HG03196 (cell line): ENCODE measurements at regions not wholly inside any gene's neighbourhood (a gene's known extent, or its start where the extent isn't known, plus 50 kb on each side); places are given as distances from the start of the nearest gene placed in this dataset.

Experiments used
- ATAC-seq: cut with Tn5 transposase; IDR thresholded peaks from one replicate; pipeline ENCODE4 v1.9.1; 2021; ENCODE audit not compliant: unreplicated experiment

DNA sequence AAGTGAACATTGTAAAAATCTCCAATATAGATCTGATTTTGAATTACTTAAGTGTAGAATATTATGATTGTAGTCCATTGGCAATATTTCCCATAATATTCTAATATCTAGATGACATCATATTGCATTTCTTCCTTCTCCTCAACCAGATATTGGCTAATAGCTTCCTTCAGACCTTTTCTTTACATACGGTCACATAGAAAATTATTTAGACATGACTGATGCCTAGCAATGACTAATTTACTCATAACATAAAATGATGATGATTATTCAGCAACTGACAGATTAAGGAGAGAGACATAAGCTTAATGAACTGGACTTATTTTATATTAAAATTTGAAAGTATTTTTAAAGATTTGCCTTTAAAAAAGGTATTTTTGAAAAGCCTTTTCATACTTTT lies 1287.6 kb downstream of the STIM2 start:
- ATAC-seq: no peak

DNA sequence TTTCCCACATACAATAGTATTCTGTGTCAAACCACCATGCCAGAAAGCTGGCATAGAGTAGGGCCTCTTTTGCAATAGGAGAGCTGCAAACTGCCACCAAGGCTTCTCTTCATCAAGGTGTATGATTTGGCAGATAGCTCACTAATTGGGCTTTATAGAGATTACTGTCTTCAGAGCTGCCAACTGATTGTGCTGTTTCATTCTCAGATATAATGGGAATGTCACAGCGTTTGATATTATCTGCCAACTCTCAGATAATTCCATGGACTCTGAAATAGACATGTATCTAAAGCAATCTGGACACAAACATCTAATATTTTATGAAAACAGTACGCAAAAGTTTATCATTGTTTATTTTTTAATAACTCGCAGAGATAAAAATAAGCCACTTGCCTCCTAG lies 1289.1 kb downstream of the STIM2 start:
- ATAC-seq: no peak

DNA sequence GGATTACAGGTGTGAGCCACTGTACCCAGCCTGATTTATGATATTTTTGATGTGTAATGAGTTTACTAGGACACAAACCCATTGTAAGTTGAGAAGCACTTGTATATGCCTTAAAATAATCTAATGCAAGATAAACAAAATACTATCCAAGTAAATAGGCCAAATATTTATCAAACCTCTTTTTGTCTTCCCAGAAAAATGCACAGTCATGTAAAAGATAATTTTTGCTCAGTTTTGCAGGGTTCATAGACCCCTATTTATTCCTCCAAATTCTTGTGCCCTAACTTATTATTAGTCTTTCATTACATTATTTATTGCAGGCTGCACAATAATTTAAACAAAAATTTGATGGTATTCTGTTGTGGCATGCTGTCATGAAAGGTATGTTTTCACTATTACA lies 1290.7 kb downstream of the STIM2 start:
- no peak for ATAC-seq

DNA sequence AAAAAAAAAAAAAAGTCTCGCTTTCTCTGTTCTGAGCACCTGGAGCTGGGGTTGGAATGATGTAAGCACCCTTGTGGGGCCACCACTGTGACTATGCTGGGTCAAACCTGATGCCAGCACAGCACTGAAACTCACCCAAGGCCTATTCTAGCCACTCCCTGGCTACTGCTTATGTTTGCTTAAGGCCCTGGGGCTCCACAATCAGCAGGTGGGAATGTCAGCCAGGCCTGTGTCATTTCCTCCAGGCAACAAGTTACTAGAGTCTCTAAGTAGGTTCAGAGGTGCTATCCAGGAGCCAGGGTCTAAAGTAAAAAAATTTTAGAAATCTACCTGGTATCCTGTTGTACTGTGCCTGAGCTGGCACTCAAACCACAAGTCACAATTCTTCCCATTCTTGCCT lies 1306.8 kb downstream of the STIM2 start:
- ATAC-seq: no peak

GRCh38 chr4:28176942-28177341 lies 1316.3 kb downstream of the STIM2 start:
- no peak for ATAC-seq

GRCh38 chr4:28177641-28178040 lies 1317.0 kb downstream of the STIM2 start:
- ATAC-seq: no peak

DNA sequence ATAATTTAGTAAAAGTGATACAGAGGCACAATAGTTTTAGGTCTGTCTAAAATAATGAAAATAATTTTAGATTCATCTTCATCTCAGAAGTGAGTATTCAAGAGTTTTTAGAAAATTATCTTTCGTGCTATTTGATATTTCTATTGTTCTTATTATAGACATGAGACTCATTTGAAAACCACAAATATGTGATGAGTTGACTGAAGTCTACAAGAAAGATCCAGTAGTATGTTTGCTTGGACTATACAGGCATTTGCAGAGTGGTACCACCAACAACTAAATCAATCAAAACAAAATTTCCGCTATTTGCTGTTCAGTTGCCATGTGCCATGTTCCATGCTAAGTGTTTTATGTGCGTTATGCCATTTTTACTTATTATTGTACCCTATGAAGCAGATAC lies 1318.5 kb downstream of the STIM2 start:
- no peak for ATAC-seq

DNA sequence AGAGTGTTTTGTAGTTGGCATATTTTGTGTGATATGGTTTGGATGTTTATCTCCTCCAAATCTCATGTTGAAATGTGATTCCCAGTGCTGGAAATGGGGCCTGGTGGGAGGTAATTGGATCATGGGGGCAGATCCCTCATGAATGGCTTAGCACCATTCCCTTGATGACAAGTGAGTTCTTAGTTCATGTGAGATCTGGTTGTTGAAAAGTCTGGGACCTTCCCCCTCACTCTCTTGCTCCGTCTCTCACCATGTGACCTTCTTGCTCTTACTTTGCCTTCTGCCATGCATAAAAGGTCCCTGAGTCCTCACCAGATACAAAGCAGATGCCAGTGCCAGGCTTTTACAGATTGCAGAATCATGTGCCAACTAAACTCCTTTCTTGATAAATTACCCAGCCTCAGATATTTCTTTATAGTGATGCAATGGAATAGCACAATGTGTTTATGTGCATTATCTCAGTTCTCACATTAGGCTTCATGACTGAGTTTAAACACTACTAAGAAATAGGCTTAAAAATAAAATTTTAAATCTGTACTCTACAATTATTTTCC lies 1348.8 kb downstream of the STIM2 start:
- no peak for ATAC-seq

- no peak for ATAC-seq
Observed at GRCh38 chr4:28211676-28212470, 1351.2 kb downstream of the STIM2 start.

DNA sequence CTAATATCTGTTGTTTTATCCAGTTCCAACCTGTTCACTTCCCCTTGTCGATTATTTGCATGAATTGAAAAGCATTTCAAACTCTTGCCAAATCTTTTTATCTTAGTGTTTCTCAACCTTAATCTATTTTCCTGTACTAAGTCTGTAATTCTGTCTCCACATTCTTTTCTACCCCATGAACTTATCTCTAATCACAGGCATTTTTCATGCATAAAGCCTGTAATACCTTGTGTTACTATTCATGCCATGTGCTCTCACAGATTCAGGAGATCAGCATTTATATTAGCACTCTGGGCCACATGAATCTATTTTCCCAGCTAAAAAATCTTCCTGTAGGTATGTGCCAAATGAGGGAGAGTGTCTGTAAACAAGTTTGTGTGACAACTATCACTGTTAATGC lies 1360.9 kb downstream of the STIM2 start:
- no peak for ATAC-seq

DNA sequence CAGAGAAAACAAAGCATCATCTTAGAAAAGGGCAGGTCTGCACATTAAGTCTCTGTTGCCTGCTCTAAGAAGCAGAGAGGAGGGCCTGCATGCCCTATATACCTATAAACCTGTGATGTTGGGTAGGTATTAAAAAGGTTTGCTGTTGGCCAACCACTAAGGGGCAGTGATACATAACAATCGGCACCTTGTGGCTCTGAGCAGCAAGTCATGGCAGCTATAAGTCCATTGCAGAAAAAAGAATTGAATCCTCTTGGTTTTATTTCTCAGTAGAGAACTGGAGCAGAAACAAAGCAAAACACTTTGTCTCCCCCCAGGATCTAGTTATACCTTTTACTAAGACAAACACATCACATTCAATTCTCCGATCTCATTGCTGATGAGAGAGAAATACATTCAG lies 1364.4 kb downstream of the STIM2 start:
- ATAC-seq: no peak

GRCh38 chr4:28225689-28226353 lies 1365.2 kb downstream of the STIM2 start:
- ATAC-seq: no peak

DNA sequence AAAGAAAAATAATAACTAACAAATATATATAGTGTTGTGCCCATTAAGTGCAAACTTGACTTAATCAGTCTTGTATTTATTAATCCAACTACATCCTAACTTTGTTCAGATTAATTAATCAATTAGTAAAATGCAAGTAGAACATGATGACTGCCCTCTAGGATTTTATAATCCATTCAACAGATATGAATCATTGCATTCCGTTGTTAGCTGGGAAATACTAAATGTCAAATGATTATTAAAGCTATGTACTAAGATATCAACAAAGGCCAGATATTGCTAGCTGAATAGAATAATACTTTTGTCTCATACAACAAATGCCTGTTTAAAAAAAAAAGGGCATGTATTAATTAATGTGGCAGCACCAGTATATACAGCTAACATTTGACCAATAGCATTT lies 1366.3 kb downstream of the STIM2 start:
- no peak for ATAC-seq

- ATAC-seq: no peak
Observed at GRCh38 chr4:28227764-28228163, 1367.1 kb downstream of the STIM2 start.

DNA sequence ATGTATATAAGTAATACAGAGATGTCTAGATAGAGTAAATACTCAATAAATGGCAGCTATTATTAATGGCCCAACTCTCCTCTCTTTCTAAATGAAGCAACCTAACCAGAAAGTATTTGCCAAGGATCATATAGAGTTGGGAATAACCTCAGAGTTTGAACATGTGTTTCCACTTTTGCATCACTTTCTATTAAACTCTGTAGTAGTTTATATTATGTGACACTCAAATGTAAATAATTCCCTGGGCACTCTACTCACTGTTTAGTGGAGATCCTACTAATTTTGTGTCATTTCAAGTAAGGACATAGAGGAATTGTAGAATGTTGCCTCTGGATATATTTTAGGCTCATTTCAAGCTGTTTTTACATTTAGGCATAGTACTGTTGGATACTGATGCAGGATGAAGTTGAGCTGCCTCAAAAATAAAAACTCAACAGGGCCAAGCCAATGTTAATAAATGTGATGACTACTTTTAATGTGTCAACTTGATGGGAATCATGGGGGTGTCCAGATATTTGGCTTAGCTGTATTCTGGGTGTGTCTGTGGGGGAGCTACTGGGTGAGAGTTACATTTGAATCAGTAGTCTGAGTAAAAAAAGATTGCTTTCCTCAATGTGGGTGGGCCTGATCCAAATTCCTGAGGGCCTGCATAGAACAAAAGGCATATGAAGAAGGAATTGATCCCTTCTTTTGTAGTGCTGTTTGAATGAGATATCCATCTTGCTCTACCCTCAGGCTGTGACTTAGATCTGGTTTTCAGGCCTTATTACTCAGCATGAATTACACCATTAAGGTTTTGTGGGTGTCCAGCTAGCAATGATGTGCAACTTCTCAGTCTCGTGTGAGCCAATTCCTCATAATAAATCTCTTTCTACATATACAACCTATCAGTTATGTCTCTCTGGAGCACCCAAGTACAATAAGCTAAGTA lies 1368.2 kb downstream of the STIM2 start:
- ATAC-seq: no peak

DNA sequence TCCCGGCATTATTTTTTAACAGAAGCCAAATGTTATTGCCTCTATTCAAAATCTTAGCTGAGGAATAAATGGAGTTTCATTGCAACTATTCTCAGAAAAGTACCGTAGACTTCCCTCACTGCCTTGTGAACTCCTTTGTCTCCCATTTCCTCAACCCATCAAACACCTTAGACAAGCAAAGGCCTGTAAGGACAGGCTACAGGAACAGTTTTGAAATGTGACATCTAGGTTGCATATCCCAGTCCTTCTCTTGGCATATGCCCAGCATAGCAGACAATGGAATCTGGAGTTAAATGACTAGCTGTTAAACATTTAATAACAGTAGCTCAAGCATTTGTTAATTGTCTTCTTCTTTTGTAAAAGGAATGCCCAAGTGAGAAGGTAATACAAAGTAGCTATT lies 1371.7 kb downstream of the STIM2 start:
- ATAC-seq: no peak

DNA sequence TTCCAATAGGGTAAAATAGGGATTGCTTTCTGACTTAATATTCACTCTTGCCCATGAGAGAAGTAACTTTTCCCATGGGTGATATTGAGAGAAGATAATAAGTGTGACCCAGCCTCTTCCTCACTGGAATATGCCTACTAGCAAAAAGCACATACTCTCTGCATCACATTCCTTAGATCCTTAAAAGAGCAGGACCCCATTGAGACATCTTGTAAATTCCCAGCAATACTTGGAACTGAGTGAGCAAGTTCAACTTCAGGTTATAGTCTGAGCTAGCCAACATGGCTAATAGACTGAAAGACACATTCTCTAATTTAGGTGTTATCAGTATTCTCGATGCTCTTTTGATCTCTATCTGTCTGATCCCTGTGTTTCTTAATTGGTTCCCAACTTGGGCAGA lies 1372.3 kb downstream of the STIM2 start:
- ATAC-seq: no peak

DNA sequence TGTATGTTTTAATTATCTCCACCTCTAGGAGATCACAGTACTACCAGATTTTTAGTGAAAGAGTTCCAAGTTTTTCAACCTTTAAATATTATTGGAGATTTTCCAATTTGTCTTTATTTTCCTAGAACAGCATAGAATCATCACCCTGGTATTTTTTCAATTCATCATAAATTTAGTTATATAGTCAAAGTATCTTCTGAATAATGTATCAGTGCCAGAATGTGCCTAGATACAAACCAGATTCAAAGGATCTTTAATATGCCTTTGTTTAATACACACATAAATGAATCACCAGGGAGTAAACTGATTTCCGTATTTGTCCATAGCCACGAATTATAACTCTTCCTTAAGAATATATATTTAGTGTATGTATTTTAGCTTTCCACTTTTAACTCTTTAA lies 1373.1 kb downstream of the STIM2 start:
- ATAC-seq: no peak

DNA sequence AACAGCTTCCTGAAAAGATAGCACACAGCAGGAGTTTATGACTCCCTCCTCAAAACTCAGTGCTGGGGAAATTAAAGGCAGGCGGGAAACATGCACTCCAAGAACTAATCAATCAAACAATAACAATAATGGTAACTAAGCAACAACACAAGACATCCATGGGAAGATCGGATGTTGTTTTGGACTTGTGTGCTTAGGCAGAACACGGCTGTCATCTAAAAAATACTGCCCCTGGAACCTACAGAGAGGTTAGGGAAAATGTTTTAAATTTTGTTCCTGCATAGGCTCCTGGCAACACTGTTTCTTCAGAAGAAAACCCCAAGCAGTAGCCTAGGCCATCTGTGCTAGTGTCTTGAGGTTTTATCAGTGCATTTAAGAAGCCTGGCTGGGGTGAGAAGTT lies 1378.2 kb downstream of the STIM2 start:
- ATAC-seq: no peak

GRCh38 chr4:28241021-28241420 lies 1380.4 kb downstream of the STIM2 start:
- ATAC-seq: no peak

DNA sequence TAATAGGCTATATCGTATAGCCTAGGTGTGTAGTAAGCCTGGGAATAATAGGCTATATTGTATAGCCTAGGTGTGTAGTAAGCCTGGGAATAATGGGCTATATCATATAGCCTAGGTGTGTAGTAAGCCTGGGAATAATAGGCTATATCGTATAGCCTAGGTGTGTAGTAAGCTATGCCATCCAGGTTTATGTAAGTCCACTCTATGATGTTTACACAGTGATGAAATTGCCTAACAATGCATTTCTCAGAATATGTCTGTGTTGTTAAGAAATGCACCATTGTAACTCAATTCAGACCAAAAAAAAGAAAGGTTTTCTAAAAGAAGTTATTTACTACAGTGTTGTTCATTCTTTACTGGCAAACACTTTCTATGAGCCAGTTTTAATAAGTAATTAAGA lies 1387.2 kb downstream of the STIM2 start:
- ATAC-seq: no peak
